ENCODE measurements at regions not wholly inside any gene's neighbourhood (a gene's known extent, or its start where the extent isn't known, plus 50 kb on each side); places are given as distances from the start of the nearest gene placed in this dataset.
A peak's percentile ranks its signal among the peaks of the same experiment; 100 is the strongest.

DNA sequence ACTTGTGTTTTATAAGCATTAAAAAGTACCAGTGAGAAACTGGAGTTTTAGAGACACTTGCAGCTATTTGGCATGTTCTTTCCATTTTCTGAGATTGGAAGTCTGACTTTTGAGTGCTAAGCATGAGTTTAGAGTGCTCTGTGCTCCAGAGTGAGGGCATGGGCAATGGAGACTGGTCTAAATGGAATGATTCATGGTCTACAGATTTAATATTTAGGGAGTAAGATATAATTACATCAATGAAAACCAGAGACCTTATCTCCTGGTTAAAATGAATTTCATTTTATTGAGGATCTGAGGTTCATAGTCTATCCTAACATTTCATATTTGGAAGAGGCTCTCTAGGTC is 135.9 kb upstream of the RPS23 start:
- no peak for DNase-seq

DNA sequence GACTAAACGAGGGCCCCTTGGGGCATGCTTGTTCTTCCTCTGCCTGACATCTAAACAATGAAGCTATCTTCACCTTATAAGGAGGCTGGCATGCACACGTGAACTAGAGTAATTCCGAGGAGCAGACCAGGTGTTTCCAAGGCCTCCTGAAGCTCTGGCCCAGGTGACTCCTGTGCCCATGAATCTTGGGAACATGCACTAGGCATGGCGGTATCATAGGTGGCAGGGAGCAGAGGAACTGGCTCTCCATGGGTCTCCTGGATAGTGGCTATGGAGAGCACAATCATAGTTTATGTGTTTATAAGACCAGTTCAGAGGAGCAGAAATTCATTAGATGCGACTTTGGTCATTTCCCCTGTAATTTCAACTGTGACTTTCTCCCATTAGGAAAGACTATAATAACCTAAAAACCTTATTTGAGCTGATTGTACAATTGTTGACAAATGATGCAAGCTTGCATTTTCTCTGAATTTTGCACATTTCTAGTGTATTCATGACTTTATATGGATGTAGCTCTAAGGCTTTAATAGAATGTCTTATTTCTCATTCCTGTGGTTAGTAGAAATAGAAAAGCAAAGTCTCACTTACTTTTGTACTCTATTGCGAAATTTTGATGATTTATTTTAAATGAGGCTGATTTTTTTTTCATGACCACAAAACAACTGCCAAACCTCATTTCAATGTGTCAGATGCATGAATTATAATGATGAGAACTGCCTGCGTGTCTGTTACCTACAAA is 135.3 kb upstream of the RPS23 start:
- DNase-seq: no peak

DNA sequence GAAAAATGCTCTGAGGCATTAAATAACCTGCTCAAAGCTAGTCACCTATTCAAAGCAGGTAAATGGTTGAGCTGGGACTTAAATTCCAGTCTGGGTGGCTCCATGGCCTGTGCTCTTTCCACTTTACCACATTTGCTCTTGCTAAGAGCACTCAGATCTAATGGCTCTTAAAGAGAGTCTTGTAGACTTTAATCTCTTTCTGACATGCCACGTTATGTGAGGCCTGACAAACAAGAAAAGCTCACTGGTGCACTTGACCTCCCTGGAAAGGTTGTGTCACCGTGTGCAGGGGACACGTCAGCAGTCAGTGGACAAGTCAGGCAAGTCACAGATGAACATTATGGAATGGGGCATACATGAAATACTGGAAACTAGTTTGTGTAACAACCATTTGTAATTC is 129.9 kb upstream of the RPS23 start:
- DNase-seq: no peak

DNA sequence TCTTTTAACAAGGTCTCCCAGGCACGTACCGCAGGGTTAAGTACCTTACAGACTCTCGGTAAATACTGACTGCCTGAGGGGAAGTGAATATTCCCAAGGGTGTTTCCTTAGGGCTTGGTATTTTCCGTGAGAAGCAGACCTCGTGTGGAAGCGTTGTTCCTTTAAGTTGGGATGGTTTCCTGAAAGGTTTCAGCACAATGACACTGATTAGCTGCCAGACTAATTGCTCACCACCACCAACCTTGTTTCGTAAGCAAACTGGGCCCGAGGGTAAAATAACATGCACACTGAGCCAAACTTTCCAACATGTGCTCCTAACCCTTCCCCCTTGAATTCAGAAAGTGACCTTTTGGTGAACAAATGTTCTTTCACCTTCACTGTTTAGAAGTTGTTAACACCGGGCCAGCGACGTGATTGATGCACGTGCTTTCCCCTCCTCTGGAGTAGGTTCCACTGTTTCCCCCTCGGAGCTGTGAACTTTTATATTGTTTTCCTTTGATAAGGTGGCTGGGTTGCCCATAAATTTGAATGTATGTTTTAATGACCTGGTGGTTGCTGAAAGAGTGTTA is 128.1 kb upstream of the RPS23 start:
- no peak for DNase-seq

DNA sequence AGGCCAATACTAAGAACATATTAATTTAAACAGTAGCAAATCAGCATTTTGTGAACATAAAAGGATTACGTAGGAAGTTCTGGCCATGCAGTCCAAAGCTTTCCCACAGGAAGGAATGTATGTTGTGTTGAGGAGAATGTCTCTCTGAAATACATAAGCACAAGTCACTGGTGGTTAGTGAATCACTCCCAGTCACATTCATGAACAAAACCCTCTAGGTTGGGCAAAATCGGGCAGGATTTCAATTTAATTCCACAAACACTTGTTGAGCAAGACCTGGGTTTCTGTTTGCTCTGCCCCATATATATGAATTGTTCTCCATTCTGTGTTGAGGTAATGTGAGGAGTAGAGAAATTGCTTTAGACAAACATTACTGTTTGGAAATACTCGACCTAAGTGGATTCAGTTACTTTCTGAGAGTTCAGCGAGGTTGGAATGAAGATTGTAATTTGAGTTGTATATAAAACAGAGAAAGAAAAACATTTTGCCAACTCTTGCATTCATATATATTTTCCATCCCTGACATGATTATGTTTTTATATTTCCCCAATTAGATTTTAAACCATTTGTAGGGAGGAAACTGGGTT is 127.6 kb upstream of the RPS23 start:
- DNase-seq: no peak

DNA sequence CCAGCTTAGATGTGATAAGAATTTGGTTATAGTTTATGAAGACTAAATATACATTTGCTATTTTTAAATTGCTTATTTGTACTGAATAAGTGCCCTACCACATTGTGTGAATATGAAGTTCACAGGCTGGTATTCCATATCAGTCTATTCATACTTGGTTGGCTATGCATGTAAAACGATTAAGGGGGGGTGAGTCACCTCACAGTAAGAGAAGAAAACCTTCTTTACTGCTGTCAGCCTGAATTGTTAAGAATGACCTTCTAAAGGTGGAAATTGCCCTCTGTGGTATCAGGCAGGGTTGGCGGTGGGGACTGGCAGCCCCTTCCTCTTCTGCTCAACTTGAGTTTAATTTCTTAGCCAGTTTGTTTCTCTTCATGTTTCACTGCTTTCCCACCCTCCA is 127.0 kb upstream of the RPS23 start:
- no peak for DNase-seq

DNA sequence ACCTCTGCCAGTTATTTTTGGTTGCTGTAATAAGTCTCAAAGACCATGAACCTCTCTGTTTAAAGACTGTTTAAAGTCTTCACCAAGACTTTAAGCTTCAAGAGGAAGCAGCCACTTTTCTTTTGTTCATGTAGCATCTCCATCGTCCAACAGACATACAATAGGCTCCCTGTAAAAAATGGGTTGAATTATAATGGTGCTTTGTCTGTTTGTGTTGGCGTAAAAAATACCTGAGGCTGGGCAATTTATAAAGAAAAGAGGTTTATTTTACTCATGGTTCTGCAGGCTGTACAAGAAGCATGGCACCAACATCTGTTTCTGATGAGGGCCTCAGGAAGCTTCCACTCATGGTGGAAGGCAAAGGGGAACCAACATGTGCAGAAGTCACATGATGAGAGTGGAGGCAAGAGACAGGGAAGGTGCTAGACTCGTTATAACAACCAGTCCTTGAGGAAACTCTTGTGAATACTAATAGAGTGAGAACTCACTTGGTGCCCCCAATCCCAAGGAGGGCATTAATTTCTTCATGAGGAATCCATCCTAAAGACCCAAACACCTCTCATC is 126.3 kb upstream of the RPS23 start:
- no peak for DNase-seq

DNA sequence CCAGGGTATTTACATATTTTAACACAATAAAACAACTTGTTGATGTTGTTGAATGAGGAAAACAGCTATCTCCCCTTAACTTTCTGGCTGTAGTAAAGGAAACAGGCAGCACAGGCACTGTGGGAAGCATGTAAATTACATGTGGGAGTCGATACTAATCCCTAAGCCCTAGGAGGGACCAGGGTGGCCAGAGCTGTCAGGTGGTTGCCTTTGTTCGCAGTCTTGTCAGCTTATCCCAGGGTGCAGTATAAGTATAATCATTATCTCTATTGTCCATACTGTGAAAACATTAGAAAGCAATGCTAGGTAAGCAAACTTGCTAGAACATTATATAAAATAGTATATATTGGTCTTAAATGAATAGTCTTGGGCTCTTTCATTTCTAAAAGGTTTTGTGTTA is 125.6 kb upstream of the RPS23 start:
- DNase-seq: no peak

DNA sequence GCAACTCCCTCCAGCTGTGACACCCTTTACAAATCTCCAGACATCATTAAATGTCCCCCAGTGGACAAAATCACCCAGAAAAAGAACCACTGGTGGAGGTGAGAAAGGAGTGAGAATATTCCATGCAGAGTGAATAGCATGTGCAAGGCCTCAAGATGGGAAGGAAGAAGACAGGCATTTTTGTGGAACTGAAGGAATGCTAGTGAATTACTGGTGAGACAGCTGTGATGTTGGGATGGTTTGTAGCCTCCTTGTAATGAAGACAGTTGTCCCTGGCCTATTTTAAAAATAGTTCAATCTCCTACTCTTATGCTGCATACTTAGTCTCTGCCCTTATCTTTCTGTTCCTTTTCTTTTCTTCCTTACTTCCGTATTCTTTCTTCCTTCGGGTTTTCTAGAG is 124.9 kb upstream of the RPS23 start:
- DNase-seq: no peak

DNA sequence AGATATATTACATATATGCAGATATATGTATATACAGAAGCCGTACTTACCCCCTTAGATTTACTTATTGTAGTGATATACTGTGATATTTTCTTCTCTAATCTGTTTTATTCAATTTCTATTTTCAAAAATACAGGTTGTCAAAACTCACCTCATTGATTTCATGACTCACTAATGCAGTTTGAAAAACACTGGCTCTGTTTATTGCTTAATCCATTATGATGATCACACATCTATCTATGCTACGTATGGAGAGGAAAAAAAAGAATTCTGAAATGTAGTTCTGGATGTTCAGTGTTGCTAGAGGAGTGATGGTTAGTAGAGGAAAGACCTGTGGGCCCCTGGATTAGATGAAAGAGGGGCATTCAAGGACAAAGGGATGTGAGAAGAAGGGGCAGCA is 121.0 kb upstream of the RPS23 start:
- DNase-seq: no peak

DNA sequence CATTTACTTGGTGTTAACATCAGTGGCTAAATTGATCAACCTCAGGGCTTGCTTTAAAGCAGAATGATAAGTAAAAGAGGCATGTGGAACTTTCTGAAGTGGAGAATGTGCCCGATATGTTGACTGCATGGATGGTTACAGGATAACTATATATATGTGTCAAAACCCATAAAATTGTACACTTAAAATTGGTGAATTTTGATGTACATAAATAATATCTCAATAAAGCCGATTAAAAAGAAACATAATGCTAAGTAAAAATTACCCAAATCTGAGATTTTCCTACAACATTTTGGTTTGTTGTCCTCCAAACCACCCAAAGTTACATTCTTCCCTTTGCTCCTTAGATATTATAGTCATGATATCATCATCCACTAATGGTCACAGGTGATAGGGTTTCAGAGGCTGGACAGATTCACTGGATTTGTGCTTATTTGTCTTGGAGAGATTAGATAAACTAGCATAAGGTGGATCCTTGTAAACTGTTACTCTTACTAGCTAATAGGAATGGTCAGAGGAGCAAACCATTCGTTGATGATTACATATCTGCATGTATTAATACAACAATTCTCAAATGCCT is 119.7 kb upstream of the RPS23 start:
- no peak for DNase-seq

DNA sequence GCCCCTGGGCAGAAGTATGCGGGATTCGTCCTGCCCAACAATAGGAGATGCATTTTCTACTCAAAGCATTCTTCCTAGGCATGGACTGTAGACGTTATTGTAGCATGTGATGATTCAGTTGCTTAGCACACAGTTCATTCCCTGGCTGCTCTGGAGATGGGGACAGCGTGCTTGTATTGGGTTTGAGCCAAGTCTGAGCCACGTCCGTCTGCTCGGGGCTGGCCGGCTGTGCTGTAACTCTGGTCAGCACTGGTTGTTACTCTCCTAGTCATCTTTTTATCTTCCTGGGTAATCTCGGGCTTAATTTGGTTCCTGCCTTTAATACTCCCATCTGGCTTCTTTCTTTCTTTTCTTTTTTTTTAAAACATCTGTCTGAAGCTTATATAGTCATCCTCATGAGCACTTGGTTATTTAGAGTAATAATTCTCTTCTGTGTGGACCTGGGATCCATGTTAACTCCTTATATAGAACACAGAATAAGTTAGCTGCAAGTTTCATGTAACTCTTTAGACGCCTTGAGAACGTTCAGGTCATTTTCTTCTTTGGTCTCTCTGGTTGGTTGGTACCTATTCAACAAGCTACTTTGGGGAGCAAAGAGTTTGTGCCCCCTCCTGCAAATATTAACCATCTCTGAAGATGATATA is 118.8 kb upstream of the RPS23 start:
- peak; percentile 49 for DNase-seq

DNA sequence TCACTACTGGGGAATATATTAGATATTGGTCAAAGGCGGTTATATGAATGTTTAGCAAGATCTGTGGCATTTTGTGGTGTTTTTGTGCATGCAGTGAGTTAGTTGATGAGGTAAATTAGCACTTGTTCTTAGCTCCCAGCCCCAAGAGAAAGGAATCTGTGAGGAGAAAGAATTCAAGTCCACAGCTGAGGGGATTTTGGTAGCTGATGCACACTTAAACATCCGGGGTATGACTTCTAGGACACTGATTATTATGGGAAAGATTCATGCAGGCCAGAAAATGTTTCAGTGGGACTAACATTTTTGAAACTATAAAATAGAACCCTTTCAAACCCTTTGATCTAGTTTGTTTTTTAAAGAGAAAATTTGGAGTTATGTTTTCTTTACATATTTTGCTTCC is 118.2 kb upstream of the RPS23 start:
- DNase-seq: no peak

DNA sequence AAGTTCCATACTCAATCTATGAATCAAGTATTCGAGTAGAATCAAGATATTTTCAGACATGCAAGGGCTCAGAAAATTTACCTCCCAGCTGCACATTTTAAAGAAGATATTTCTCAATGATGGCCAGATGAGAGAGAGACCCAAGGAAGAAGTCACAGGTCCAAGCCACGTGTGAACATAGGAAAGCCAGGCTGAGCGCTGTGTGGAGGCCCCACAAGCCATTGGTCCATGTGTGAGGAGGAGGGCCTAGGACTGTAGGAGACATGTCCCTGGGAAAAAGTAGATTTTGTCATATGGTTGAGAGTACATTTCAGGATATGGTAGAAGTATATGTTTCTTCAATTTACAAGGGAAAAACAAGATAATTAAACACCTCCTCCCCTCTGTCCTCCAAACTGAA is 115.8 kb upstream of the RPS23 start:
- no peak for DNase-seq

DNA sequence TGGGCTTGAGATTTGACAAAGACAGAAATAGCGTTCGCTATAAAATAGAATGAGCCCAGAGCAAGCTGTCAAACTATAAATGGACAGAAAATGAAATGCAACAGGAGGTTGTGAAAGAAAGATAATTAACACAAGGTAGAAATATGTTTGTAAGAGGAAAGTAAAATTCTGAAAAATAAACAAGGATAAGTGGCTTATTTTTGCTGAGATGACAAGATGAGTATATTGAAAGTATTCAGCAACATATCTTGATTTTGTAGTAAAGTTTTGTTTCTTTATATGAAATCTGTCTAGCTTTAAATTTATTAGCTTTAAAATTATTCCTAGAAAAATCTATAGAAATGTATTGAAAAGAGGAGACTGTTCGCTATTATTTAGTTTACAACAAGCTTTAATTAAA is 111.9 kb upstream of the RPS23 start:
- DNase-seq: no peak

DNA sequence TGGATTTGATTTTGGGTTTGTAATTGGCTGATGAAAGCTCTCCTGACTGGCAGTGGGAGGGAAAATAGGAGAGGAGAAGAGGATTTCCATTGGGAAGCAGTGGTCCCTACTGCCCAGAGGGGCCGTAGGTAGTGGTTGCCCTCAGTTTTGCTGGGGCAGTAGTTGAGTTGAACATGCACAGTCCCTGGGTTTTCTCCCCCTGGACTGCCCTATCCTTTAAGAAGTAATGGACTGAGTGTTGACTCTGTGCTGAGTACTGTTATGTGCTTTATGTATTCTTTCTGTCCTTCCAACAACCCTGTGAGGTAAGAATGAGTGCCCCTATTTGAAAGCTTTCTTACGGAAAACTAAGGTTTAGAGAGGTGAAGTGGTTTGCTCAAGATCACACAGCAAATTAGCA is 111.2 kb upstream of the RPS23 start:
- no peak for DNase-seq

DNA sequence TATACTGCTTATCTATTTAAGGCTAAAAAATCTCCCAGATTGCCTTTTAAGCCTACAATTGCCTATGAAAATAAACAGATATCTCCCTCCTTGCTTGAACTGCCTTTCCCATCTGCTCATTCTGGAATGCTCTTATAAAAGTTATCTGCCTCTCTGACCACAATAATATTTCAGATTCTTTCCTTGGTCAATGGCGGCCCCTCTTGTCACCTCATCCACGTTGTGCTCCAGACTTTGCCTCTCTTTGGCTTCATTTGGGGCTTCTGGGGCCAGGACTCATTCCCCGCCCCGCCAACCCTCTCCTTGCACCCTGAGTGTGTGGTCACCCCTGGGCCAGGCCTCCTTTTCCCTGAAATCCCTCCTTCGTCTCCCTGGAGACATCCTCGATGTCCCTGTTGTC is 110.0 kb upstream of the RPS23 start:
- no peak for DNase-seq

DNA sequence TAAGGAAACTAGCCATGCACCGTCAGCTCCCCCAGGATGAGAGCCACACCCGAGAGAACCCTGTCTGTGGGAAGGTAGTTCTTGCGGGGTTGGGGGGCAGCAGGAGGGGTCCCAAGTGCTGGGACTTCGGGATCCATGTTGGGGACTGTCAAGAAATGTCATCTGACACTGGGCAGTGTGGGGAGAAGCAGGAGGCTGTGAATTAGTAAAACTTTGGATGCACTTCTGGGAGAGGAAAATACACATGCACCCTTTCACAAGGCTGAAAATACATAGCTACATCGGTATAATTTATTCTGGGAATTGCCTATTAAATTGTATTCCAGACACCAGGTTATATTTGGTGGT is 109.6 kb upstream of the RPS23 start:
- DNase-seq: no peak

DNA sequence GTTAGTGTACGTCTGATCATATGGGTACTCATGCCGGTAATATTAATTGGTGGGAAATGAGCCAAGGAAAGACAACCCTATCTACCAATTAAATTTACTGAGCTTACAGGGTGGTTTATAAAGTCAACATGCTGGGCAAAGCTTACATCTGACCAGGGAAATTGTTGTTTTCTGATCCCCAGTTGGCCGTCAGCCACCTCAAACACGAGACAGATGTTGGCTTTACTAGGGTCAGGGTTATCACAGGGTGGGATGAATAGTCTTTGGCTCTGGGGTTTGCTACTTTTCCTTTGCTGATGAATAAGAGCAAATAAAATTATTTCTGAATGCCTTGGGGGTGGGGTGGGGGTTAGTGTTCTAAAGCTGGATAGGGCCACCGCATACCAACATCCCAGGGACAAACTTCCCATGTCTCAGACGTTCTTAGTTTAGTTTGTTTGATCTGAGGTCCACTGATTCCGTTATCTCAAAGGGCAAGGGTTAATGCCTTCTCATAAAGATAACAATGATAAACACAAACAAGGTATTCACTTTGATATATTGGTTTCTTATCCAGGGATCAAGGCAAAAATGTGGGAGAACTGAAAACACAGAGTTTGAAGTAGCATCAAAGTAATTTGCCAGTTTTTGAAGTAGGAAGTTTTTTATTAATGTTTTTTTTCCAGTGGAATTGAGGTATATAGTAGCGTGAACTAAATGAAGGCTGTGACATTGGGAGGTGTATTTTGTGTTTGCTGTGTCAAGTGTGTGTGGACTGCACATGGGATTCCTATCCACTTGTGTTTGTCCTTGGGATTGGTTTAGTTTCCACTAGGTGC is 109.1 kb upstream of the RPS23 start:
- DNase-seq: peak; percentile 98

DNA sequence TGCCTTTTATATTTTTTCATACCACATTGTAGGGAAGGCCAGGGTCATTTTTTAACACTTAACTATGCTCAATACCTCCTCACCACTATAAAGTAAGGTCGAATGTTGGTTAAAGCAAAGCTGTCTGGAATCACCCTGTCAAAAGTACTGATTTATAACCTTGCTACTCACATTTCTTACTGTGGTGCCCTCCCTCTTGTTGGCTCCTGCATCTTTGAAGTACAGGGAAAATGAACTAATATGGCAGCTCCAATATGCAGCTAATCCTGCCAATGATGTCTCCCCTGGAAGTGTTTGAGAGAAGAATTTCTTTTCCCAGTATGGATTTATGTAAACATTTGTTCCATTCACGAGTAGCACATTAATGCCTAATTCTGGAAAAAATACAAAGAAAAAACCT is 108.4 kb upstream of the RPS23 start:
- no peak for DNase-seq

DNA sequence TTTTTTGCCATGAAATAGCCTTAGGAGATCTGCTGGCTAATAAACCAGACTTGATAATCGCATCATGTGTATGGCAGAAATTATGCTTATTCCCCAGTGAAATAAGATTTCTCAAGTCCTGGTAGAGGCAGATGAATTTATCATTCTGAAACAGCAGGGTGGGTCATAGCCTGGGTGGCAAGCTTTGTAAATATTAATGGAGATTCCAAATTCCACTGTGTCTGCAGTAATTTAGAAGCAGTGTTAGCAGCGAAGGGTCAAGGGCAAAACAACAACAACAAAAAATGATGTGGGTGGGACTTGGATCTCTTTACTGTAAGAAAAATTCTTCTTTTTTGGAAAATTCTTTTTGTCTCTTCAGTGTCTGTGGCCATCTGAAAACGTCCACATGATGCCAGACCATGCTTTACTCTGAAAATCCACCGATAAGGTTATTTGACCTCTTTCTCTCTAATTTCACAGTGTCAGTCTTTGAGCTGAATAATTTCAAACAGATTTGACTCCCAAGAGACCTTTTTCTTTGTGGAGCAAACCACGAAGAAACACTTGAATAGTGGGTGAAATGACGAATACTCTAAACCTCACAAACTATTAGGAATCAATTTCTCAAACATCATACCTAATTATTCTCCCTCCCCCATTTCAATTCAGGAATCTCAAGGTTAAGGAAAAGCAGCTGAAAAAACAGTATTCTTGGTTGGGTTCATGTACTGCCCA is 106.0 kb upstream of the RPS23 start:
- DNase-seq: no peak

DNA sequence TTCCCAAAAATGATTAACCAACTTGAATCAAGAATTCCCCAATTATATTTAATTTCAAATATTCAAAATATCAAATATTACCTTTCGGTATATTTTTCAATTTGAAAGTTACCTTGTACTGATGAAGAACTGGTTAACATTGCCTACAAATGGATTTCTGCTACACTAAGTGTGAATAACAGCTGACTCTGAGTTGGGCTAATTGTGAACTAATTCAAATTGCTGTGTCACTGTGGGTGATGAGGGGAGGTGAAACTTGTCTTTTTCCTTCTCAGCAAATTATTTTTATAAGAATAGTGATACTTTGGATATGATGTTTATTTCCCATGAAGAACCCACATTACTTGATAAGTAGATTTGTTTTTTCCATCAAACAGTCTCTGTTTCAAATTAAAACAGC is 103.4 kb upstream of the RPS23 start:
- DNase-seq: no peak
